ENCODE measurements at regions not wholly inside any gene's neighbourhood (a gene's known extent, or its start where the extent isn't known, plus 50 kb on each side); places are given as distances from the start of the nearest gene placed in this dataset.
"Not testable (repeated sequence)": the region's sequence is repeated elsewhere in the genome, so short reads cannot be mapped to it uniquely, and the experiment has no call there.

DNA sequence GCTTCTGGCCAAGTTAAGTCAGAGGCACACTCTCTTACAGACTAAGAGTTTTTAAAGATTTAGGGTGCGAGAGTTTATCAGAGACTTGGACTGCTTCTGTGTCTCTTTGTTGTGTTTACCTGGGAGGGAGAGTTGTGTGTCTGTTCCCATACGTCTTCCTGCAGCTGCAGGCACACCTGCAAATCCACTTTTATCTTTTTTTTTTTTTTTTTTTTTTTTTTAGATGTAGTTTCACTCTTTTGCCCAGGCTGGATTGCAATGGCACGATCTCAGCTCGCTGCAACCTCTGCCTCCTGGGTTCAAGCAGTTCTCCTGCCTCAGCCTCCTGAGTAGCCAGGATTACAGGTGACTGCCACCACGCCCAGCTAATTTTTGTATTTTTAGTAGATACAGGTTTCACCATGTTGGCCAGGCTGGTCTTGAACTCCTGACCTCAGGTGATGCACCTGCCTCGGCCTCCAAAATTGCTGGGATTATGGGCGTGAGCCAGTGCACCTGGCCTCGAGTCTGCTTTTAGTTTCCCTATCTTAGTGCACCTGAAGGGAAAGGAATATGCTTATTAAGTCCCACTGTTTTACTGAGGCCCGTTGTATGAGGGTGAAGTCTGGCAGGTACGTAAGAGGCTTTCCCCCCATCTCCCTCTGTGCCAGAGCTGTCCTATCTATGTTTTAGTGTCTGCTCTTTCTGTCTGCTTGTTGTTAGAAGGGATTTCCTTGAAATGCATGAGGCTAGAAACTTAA is 1488.0 kb downstream of the CDH11 start:
- DNase-seq: not testable (repeated sequence)

DNA sequence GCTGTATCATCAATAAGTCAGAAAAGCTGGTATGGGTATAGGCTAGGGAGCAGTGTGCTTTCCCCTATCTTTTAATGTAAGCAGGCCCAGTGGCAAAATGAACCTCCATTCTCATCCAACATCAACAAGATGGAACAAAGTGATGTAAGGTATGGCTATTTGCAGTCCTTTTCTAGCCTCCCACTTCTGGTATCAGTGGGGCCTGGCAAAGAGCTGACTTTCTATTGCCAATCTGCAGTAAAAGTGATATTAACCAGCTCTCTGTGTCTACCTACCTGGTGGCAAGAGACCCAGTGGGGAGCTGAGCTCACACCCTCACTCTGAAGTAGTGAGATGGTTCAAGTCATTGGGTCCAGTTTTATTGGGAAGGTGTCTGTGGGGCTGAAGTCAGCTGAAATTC is 1492.6 kb downstream of the CDH11 start:
- no peak for DNase-seq

DNA sequence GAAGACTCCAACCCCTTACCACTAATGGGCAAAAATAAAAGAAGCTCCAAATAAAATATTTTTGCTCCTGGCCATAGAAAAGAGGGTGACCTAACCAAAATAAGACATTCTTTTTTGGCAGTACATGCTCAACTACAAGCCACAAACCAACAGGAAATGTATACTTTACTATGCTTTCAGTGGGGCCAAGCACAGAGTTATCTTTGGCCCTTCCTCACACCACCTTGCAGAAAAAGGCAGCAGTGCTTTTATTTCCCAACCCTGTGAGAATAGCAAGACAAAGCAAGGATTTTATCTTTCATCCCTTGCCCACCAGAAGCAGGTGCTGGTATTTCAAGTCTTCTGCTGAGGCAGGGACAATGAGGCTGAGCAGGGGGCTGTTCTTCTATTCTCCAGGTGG is 1493.1 kb downstream of the CDH11 start:
- DNase-seq: no peak

DNA sequence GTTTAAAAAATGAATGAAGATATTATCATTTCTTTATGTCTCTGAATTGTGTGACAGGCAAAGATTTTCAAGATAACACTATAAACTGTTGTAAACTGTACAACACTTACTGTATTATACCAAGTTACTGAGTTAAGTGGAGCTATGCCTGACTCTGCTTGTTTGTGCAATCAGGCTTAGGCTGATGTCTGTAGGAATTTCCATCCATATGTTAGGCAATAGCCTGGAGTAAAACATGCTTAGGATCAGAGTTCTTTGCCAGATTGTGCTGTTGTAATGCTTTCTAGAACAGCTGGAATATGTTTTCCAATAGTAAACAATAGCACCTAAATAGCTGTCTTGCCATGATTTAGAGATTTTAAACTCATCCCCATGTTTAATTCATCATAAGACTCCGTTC is 1496.7 kb downstream of the CDH11 start:
- DNase-seq: no peak

DNA sequence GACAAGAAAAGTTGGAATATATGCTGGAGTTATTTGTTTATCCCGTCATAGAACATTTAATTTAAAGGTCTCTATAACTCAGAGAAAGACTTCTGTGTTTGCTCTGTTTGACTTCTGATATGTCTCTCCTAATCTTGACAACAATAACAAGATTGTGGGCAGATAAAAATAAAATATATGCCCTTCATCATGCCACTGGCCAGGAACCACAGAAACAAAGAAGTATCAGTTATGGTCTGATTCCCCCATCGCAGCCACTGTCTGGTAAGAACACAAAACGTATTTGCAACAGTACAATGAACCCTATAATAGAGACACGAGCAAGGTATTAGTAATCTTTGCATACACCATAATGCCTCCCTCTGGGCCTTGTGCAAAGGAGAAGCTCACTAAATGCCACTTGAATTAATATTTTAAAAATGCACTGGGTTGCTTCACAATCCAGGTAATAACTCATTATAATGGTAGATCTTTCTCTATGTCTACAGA is 1498.3 kb downstream of the CDH11 start:
- DNase-seq: no peak

DNA sequence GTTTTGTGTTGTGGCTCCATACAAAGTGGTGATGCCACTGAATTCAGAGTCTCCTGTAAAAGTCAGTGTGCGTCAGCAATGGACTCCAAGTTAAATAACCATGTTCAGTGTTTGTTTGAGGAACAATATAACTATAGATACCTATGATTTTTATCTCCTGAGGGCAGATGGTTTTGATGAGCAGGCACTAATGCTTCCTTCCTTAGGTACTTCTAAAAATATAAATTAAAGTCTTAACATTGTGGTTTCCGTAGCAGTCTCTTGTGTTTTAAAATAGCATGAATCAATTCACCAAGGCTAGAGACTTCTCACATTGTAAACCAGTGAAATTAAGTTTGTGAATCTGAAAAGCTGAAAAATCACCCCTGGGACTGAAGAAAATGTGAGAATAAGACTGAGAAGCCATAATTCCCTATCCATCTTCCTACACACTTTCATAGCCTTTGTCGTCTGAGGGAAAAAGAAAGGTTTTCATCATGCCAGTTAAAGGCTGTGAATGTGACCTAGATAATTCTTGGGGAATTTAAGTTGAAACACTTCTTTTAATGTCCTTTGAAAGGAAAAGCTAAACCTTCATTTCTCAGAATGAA is 1502.9 kb downstream of the CDH11 start:
- DNase-seq: no peak

DNA sequence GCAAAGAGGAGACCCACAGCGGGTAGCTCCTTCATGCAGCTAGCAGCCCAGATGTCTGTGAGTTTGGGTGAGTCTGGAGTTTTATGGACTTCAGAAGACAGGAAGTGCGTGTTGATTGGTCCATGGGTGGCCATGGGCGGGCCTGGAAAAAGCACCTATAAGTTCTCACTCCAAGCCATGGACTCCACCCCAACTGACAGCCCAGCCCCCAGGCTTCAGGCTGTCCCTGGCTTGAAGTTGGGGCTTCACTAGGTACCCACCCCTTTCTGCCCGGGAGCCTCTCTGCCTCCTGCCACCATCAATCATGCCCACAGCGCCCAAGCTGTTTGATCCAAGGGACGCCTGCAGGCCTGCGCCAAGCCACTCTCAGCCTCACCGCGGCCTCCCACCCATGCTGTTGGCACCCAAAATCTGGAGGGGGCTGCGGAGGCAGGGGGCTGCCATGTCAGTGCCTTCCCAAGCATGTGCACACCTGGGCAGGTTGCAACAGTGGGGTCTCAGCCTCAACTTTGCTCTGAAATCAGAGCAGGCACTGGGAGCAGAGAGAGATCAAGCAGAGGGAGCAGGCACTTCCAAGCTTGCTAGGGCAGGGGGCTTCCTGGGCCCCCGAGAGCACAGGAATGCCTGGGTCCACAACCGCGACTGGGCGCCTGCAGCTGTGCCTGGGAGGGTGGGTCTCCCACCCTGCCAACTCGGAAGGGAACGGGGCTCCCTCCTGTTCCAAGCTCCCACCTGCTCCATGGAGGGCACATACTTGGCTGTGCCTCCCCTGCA is 1503.7 kb downstream of the CDH11 start:
- no peak for DNase-seq

DNA sequence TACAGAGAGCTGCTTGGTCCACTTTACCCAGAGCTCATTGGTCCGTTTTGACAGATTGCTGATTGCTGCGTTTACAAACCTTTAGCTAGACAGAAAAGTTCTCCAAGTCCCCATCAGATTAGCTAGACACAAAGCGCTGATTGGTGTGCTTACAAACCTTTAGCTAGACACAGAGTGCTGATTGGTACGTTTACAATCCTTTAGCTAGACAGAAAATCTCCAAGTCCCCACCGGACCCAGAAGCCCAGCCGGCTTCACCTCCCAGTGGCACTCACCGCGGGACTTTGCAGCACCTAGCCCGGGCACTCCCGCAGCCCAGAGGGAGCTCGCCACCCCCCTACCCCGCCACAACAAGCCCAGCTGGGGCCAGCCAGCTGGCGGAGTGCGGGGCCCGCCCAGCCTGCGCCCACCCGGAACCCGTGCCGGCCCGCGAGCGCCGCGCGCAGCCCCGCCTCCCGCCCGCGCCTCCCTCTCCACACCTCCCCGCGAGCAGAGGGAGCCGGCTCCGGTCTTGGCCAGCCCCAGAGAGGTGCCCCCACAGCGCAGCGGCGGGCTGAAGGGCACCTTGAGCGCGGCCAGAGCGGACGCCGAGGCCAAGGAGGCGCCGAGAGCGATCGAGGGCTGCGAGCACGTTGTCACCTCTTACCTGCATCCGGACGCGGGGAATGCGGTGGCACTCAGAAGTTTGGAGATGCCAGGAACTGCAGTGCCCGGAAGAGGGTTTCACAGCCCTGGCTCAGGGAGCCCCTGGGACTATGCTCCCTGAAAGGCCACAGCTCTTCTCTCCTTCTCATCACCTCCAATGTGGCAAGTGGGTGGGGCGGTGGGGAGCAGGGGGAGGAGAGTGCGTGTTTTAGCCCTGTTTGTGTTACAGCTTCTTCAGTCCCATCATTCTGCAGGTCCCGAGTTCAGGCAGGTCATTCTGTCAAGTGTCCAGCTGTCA is 1504.5 kb downstream of the CDH11 start:
- no peak for DNase-seq

DNA sequence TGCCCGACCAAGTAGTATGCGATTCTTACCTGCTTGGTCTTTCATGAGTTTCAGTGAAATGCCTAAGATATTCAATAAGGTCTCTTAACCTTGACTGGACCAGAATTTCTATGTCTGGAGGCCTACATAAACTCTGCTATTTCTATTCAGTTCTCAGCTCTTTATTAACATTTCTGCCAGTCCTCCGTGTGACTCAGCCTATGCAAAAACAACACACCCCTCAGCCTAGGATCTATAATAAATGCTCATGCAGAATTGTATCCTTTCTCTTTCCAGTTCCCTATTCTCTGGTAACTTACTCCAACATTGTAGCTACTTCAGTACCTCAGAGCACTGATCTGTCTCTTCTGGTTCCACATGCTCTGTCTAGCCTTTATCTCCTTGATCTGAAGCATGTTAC is 1507.4 kb downstream of the CDH11 start:
- DNase-seq: no peak

DNA sequence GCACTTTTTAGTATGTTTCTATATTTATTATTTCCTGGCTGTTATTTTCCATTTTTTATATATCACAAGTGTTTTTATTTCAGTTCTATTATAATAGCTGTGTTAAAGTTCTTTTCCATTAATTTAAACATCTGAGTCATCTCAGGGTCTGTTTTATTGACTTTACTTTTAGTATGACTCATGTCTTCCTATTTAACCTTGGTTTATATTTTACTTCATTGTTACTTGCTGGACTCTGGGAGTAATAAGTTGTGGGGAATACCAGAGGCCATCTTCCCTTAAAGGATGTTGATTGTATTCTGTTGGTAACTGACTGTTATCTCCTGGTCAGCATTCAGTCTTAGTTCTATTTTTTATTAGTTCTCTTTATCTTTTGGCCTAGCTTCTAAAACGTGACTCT is 1508.2 kb downstream of the CDH11 start:
- DNase-seq: no peak

DNA sequence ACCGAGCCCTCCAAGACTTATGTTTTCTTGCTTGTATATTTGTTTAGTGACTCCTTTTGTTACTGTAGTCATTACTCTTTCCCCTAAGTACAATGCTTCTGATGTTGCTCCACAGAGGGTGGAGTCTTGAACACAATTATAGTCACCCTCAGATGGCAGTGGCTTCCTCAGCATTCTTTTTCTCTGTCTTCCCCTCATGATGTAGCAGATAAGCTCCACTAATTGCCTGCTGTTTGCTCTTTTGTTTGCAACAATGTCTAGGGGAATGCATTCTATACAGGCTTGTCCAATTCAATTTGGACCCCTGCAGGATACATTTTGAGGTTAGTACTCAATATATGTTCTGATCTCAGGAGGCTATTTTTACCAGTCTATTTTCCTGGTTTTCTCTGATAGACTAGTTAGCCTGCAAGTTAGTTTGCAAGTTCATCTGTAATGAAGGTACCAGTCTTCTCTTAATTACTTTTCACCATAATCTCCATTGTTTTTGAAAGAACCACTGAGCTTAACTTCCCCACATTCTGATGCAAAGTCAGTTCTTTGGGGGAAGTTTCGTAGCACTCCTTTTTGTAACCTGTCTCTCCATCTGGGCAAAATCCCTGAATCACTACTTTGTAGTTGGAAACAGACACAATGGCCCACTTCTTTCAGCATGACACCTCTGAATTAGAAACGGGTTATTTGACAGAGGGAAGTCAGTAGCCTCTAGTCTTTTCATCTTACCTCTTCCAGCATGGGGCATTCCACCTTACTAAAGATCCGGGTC is 1509.2 kb downstream of the CDH11 start:
- no peak for DNase-seq

DNA sequence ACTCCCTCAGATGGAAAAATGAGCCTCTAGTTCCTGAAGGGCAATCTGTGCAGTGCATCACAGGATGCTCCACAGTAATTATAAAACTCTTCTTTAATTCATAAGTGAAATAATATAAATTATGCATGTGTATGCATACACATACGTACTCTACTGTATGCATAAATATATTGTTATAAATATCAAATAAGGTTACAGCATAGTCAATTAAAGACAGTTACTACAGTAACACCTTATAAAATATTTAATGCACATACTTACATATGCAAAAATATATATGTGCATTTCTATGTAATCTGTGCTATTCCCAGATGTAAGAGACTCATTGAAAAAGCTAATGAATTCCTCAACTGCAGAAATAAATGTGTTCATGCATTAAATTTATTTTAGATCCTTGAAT is 1515.1 kb downstream of the CDH11 start:
- DNase-seq: no peak

DNA sequence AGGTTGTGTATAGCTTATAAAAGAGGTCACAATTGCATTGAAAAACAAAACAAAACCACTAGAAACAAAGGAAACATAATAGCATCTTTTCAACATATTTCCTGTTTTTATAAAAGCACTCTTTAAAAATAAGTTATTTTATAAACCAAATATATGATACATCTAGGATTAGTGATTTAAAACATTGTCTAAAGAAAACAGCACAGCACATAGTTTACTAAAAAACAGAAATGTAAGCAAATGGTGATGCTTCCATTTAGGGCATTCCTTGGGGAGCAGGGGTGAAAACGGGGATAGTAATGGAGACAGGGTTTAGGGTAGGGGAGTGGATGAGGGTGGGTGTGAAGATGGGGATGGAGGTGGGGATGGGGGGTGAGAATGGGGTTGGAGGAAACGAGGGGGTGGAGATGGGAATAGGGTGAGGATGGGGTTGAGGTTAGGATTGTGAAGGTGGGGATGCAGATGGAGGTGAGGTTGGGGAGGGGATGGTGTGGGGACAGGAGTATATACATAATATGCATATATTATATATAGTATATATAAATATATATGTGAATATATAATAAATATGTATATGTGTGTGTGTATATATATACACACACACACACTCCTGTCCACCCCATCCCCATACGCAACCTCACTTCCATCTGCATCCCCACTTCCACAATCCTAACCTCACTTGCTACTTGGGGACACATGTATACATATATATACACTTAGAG is 1519.5 kb downstream of the CDH11 start:
- DNase-seq: no peak

DNA sequence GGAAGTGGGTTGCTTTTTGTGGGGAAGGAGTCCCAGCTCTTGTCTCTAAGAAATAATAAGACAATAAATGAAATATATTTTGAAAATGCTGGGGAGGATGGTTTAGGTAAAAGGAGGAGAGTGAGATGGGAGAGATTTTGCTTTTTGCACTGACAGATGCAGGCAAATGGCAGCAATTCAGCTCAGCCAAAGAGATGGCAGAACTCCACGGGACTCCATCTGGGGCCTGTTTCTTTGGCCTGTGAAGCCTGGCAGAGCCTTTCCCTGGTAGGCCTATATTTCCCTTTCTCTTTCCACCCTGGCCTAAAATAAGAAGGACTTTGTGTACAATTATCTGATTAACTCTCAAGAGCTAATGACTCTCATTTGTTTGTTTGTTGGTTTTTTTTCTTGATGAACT is 1525.1 kb downstream of the CDH11 start:
- no peak for DNase-seq

DNA sequence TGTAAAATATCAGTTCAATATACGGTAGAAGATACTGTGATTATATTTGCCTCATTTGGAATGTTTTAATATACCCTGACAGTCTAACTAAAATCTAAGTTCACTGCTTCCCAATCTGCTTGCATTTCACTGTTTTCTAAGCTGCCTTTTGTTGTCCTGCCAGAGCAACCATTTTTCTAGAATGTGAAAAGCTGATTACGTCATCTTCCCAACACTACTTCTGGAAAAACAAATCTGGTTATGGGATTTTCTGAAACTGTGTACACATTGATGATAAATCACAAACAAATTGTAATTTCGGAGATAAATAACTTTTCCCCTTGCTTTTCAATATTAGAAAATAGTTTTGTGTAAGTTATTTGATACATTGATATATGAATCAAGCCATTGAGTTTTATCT is 1529.0 kb downstream of the CDH11 start:
- DNase-seq: no peak

DNA sequence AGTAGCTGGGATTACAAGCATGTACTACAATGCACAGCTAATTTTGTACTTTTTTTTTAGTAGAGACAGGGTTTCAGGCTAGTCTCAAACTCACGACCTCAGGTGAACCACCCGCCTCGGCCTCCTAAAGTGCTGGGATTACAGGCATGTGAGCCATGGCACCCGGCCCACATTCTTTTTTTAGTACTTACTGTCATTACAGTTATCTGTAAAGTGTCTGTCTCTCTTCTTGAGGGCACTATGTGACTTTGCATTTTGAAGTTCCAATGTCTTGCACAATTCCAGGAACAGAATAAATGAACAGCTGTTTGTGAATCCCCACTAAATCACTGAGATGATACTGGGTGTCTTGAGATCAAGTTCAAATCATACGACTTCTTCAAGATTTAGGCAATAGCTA is 1540.3 kb downstream of the CDH11 start:
- DNase-seq: no peak

DNA sequence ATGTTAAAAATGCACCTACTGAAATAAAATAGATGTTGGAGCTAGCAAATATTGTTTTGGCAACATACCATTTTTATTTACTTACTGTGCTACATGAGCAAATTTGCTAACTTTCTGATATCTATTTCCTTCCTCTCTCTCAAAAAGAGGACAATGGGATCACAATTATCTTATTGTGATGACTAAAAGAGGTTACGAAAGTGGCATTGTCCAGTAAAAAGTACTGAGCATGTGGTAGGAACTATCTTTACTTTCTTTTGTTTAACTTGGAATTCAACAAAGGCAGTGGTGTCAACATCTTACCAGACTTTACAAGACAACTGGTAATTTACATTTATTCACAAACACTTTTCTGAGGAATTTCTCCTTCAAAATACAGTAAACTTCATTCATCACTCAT is 1542.6 kb upstream of the CDH8 start:
- no peak for DNase-seq

DNA sequence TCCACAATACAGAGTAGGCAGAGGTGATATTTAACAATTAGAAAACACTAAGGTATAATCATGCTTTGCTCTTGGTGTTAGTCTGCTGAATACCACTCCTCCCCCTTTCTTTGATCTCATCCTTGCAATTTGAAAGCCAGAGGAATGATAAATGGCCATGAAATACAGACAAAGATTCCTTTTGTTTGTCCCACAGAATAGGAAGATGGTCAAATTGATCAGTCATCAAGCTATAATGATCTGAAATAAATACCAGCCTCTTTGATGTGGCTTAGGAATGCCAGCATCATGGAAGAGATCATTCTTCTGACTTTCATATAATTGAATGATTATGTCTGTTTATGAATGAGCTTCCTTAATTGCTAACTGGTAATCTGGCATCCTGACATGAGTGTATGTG is 1541.7 kb upstream of the CDH8 start:
- no peak for DNase-seq

DNA sequence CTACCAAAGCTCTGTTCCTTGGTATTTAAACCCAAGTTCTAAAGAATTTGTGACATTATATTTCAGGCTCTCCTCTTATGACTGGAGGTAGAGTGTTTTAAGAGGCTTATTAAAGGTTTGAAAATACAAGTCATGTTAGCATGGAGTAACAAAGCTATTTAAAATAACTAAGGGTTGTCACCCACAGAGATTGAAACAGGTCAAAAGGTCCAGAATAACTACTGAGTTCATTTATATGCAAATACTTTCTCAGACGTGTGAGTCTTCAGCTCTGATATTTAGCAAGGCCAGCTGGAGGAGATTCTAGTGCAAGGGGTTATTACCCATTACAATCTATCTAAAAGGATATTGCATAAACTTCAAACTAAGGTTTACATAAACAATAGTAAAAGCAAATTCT is 1538.8 kb upstream of the CDH8 start:
- DNase-seq: no peak

DNA sequence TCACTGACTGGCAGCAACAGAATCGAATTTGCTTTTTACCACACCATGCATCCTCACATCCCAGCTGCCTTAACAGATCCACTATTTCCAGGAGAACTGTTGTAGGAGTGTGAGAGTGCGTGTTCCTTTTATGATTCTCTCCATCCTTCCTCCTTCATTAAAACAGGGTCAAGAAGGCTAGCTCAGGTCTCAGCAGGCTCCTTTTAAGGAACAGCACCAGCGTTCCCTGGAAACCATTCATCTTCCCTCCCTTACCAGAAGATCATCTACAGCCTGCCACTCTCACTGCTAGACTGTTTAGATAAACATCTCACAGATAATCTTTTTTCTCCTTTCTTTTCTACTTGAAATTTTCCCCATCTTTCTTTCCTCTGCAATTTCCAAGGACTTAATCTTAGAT is 1531.9 kb upstream of the CDH8 start:
- DNase-seq: no peak

DNA sequence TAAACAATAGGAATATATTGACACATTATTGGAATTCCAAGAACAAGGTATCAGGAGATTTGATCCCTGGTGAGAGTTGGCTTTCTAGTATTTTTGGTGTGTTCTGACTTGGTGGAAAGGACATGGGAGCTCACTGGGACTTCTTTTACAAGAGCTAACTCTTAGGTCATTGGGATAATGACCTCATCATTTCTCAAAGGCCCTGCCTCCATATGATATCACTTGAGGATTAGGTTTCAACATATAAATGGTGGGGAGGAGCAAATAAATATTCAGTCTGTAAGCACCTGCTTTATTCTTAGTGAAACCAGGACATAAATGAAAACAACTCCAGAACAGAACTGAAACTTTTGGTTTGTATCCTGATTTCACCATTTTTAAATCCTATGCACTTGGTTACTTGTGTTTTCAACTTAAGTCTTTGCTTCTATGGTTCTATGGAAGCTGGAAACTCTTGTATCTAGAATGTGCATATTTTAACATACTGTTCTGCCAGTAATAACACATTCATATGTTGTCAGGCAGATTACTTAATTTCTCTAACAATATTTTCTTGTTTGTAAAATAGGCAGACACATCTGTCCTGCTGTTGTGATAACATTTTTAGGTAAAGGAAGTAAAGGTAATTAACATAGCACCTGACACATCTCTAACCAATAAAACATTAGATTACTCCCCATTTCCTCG is 1527.7 kb upstream of the CDH8 start:
- no peak for DNase-seq

Data from NCI-H2171 treated with DMSO at 0.1 percent for 48 hours (cell line).